ELR (cell line): ENCODE measurements at regions not wholly inside any gene's neighbourhood (a gene's known extent, or its start where the extent isn't known, plus 50 kb on each side); places are given as distances from the start of the nearest gene placed in this dataset.
"Not testable (repeated sequence)": the region's sequence is repeated elsewhere in the genome, so short reads cannot be mapped to it uniquely, and the experiment has no call there.

Experiments used
- DNase-seq: peaks from one replicate; pipeline ENCODE4 v3.0.0-alpha.2; 2015; ENCODE audit warnings: low read depth

DNA sequence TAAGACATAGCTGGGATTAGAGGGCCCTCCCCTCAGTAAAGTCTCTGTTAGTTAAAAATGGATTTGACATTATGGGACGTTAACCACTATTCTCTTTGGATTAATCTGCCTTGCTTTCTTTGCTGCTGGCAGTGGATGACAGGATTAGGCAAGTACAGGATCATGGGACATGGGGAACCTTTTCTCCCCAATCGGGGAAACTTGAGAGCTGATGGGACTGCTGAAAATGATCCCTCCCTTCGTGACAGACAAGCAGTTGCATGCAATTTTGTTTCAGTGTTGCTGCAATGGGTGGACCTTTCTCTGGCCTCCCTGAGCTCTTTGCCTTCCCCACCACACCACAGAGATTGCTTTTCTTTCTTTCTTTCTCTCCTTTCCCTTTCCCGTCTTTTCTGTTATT lies 120.2 kb upstream of the BANK1 start:
- no peak for DNase-seq

DNA sequence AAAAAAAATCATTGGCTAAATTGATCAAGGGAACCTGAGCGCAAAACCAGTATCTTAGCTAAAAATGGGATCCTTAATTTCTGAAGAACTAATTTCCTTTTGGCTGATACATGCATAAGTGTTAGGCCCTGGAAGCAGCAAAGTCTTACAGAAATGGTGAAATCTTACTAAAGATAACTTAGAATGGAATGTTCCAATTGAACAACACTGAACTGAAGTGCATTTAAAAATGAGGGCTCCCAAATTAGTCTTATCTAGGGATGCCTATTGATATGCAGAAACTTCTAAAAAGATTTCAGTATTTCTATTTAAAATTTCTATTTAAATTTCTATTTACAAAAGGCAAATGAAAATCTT lies 120.7 kb upstream of the BANK1 start:
- no peak for DNase-seq

- peak; percentile 3 for DNase-seq
Measured at GRCh38 chr4:101669138-101669831, 121.2 kb upstream of the BANK1 start.

DNA sequence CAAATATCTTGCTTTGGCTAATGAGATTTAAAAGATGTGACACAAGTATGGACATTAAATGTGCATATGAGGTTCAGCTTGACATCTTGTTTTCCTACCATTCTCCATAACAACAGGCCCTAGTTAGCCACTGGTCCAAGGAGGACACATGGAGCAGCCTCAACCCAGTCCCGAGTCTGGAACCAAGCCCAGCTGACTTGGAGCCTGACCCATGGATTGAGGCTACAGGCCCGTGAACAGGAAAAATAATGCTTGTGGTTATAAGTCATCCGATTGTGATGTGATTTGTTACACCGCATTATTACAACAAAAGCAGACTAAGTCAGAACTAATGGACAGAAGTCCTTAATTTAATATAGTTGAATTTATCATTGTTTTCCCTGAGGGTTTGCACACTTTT lies 123.2 kb upstream of the BANK1 start:
- no peak for DNase-seq

GRCh38 chr4:101660607-101661006 lies 129.9 kb upstream of the BANK1 start:
- no peak for DNase-seq

GRCh38 chr4:101655857-101656256 lies 134.7 kb upstream of the BANK1 start:
- DNase-seq: no peak

- DNase-seq: no peak
Measured at GRCh38 chr4:101655005-101655404, 135.5 kb upstream of the BANK1 start.

DNA sequence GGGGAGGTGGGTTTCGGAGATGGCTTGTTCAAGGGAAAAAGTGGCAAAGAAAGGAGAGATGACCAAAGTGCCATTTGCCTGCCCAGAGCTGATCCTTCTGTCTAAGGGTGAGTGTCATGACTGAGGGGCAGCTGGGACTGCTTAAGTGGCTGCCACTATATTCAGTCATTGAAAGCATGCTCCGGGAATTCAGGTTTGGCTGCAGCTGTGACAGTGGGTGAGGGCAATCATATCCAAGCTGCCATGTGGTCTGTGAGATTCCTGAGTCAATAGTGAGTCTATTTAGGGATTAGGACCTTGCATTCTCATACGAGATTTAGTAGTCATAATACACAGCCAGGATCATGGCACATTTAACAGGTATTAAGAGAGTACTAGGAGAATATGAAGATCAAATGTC lies 138.8 kb upstream of the BANK1 start:
- DNase-seq: no peak

GRCh38 chr4:101649790-101650515 lies 140.6 kb upstream of the BANK1 start:
- no peak for DNase-seq

DNA sequence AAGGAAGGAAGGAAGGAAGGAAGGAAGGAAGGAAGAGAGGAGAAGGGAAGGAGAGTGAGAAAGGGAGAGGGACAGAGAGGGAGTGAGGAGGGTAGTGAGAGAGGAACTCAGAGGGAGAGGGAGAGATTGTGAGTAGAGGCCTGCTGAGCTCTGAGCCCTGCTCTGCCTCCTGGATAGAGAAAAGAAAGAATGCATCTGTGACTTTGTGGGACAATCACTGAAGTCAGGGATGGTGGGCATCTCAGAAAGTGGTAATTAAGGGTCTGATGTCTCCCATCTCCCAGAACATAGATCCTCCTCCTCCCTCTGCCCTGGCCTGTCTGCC lies 142.9 kb upstream of the BANK1 start:
- DNase-seq: no peak

DNA sequence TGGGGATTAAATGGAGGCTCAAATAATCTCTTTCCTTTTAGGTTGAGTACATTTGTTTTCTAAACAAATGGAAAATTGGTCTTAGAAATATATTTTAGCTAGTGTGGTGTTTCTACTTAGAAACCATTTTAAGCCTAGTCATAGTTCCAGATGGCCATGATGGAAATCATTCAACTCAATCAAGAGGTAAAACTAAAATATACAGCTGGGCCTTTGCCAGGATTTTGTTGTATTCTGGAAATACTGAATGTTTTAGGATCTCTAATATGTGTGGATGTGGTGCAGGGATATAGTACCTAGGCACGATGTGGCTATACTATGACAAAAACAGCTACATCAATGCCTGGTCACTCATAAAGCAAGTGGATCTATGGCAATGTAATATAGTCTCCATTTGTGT lies 146.0 kb upstream of the BANK1 start:
- DNase-seq: no peak

DNA sequence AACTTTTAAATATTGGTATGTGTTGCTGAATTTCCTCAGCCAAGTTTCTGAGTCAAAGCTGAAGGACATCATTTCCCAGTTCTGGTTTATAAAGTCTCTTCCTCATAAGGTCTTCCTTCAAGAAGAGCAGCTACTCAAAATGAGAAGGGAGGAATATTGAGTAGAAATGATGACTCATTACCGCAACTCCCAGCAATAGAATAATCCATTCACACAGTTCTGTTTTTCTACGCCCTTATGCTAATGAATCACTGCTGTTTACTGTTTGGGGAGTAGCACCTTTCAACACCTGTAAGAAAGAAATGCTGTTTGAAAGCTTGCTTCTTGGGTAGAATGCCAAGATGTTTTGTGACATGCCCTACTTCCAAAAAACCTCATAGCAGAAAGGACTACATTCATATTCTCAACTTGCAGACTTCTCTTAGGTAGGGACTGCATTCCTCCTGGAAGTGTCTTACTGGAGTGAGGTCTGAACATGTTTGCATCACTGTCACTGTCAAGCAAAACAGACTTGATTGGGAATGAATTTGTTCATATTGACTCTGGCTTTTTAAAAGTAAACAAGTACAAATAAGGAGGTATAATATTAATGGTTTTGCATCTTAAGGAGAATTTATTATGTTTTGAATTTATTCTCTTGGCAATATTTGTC lies 147.2 kb upstream of the BANK1 start:
- DNase-seq: peak; percentile 37

DNA sequence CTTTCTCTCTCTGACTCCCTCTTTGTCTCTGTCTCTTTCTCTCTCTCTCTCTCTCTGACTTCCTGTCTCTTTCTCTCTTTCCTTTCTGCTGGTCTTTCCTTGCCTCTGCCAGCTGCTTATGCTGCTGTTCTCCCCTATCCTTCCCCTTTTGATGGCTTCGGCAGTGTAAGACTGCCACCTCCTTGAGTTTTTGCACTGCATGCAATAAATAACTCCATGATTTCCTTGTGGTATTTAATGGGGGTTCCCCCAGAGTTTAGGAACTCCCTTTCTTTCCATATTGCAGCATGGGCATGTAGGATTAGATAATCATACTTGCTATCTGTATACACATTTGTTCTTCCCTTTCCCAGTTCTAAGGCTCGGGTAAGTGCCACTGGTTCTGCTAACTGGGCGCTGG lies 157.8 kb upstream of the BANK1 start:
- DNase-seq: not testable (repeated sequence)

DNA sequence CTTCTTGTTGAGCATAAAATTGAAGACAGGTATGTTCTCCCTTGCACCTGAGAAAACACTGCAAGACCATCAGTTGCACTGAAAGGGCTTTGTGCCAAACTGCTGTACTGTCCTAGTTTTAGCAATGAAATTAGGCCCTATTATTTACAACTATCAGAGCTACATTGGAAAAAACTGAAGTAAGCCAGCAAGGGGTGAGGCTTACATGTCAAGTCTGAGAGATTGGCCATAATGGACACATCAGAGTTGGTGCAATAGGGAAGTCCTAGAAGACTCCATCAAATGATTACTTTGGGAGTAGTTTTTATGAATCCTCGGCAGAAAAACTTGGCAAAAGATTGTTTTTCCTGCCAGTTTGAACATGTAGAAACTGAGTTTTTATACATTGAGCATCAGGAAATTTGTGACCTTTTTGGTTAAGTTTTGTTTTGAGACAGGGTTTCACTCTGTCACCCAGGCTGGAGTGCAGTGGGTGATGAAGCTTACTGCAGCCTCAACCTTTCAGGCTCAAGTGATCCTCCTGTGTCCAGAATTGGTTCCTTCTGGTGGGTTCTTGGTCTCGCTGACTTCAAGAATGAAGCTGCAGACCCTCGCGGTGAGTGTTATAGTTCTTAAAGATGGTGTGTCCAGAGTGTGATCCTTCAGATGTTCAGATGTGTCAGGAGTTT lies 160.1 kb upstream of the BANK1 start:
- DNase-seq: no peak

DNA sequence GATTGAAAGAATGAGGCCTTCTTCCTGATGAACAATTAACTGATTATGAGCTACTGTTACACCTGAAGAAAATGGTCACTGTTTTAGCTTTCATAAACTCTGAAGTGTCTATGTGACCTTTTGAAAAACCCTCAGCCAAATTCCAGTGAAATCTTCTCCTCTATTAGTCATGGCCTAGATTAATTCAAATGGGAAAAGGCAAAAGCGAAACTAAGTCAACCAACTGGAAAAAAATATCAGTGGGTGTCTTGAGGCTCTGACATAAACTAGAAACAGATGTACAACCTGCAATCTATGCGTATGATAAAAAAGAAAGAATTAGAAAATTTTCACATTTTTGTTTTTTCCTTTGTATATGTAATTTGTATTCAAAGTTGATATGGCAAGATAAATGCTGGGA lies 169.4 kb upstream of the BANK1 start:
- DNase-seq: no peak

GRCh38 chr4:101615652-101616051 lies 174.9 kb upstream of the BANK1 start:
- DNase-seq: no peak

- DNase-seq: not testable (repeated sequence)
Measured at GRCh38 chr4:101606989-101607388, 183.5 kb upstream of the BANK1 start.

DNA sequence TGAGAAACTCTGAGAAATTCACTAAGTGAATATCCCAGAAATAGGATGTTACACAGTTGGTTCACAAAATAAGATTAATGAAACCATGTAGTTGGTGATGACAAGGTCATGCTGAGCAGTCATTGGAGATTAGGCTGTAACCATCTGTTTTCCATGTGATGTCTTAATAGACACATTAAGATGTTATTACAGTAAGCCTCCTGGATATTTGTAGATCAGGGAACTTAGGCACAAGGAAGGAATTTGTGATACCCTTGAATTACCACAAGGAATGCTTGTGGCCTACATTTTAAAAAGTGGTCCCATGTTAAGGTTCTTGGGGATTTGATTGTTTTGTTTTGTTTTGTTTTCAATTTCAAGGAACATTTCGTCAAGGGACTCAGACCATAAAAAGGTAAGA lies 185.6 kb upstream of the BANK1 start:
- no peak for DNase-seq

GRCh38 chr4:101600287-101600686 lies 190.2 kb upstream of the BANK1 start:
- no peak for DNase-seq

DNA sequence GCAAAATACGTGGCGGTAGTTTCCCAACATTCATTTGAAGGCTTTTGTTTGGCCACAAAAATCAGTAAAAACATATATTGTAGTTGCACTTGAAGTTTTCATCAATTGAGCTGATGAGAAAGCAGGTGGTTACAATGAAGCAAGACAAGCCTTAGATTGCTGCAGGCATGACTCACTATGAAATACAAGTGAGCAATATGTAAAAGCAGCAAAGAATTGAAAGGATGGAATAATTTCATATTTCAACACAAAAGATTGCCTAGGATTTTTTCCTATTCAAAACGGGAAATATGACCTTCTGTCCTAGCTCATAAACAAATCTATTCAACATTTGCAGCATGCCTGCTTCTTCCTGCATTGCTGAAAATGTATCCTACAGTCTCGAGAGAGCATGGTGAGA lies 190.9 kb upstream of the BANK1 start:
- DNase-seq: peak; percentile 44

DNA sequence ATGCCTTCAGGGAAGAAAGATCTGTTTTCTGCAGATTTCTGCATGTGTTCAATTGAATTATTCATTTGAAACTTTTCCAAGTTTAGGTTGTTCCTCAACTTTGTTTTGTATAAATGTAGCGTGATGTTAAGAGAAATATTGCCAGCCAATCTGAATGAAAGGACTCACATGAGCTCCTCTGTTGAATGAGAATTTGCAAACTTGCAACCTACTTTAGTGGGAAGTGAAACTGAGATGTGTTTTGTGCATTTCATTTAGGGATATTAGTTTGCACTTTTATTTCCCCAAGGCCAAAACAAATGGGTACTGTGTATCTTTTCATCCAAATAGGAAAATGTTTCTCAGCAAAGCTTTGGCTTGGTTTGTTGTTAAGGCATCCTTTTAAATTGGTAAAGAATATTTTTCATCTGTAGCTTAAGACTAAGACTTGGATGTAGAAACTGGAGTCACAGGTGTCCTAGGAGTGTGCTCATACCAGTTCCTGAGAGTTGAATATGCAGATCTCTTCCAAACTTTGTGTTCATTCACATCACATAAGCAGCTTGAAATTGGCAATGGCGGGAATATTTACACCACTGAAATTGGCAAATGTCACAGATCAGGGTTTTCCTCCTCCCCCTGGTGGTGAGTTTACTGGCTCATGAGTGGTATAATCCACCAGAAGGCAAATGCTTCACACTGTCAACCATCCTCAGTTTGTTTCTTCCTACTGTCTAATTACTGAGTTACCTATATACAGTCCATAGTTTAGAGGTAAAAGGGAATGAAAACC lies 193.6 kb upstream of the BANK1 start:
- peak; percentile 11 for DNase-seq

GRCh38 chr4:101594588-101594987 lies 195.9 kb upstream of the BANK1 start:
- DNase-seq: no peak
